Adipocyte (in vitro differentiated cells): ENCODE measurements at regions not wholly inside any gene's neighbourhood (a gene's known extent, or its start where the extent isn't known, plus 50 kb on each side); places are given as distances from the start of the nearest gene placed in this dataset.
"Not testable (repeated sequence)": the region's sequence is repeated elsewhere in the genome, so short reads cannot be mapped to it uniquely, and the experiment has no call there.

ENCODE experiments used
- DNase-seq: peaks from one replicate; pipeline ENCODE4 v3.0.0-alpha.2; 2015; ENCODE audit warnings: low read depth
- H3K27me3 ChIP-seq: replicated peaks from 2 replicates; pipeline ENCODE4 v1.7.0; 2013; ENCODE audit warnings: mild to moderate bottlenecking, low read length, moderate library complexity; ENCODE audit not compliant: control insufficient read depth, insufficient read depth
- H3K36me3 ChIP-seq: 2 replicates; pipeline ENCODE4 v1.7.0; 2013; ENCODE audit warnings: low read length, mild to moderate bottlenecking, moderate library complexity; ENCODE audit not compliant: control insufficient read depth, insufficient read depth, severe bottlenecking
- H3K4me1 ChIP-seq: 2 replicates; pipeline ENCODE4 v1.7.0; 2013; ENCODE audit warnings: mild to moderate bottlenecking, low read length, moderate library complexity; ENCODE audit not compliant: control insufficient read depth, insufficient read depth
- H3K4me3 ChIP-seq: 2 replicates; pipeline ENCODE4 v1.7.0; 2013; ENCODE audit warnings: mild to moderate bottlenecking, low read length, moderate library complexity
- H3K9ac ChIP-seq: 2 replicates; pipeline ENCODE4 v1.7.0; 2013; ENCODE audit warnings: mild to moderate bottlenecking, low read length, moderate library complexity
- H3K9me3 ChIP-seq: 2 replicates; pipeline ENCODE4 v1.7.0; 2013; ENCODE audit warnings: mild to moderate bottlenecking, low read length, moderate library complexity; ENCODE audit not compliant: control insufficient read depth

GRCh38 chr13:109990296-109990695 is 203.9 kb upstream of the IRS2 start:
- no peak for DNase-seq
- Histone ChIP-seq H3K9ac (no peak overlapping the region), H3K4me1 (peaks cover 7% of the 10 kb centered on the region), H3K9me3 (no peaks in the 10 kb centered on the region), H3K4me3 (no peak overlapping the region), H3K36me3 (no peaks in the 10 kb centered on the region), H3K27me3 (peaks cover 2% of the 10 kb centered on the region)

- H3K9me3 ChIP-seq = no peaks in the 10 kb centered on the region
- peak; percentile 62 for DNase-seq
Measured at GRCh38 chr13:109989686-109990085, 203.3 kb upstream of the IRS2 start.

DNA sequence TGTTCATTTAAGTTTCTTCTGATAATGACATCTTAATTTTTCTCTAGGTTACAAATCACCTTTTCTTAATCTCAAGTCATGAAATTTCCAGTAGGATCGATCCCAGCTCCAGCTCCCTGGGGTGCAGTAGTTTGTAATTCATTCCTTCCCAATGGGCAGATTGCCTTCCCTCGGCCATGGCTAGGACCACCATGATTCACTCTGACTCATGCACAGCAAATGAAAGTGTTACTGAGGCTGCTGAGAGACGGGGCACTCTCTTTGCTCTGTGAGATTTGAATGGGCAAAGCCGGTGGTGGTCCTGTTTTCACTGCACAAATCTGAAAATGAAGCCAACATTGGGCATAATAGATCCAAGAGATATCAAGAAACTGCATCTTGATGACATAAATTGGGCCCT is 202.8 kb upstream of the IRS2 start:
- H3K4me3 ChIP-seq = peak overlapping the region; percentile 42
- no peaks in the 10 kb centered on the region for H3K9me3 ChIP-seq
- H3K9ac ChIP-seq = no peak overlapping the region
- peaks cover 2% of the 10 kb centered on the region for H3K27me3 ChIP-seq
- H3K4me1 ChIP-seq = peaks cover 7% of the 10 kb centered on the region
- no peak for DNase-seq
- H3K36me3 ChIP-seq = no peaks in the 10 kb centered on the region

More at GRCh38 chr13:109989686-109990085, 203.3 kb upstream of the IRS2 start:
- Histone ChIP-seq H3K36me3 (no peaks in the 10 kb centered on the region), H3K4me1 (peaks cover 7% of the 10 kb centered on the region), H3K9ac (no peak overlapping the region), H3K4me3 (no peak overlapping the region), H3K27me3 (peaks cover 2% of the 10 kb centered on the region)

DNA sequence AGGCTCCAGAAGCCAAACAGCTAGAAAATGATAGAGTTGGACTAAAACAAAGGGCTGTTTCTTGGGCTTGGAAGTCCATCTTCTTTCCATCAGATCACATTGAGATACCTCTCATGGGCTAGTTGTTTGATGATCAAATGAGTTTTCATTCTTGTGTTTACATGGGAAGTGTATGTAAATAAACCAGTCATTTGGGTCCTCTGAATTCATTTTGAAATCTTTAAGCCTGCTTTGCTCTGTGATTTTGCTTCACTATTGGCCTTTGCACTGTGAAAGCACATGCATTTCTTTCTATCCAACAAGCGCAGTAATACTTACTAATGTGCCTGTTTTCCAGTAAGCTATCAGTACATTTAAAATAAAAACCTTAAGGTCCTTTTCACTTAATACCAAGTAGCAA is 200.5 kb upstream of the IRS2 start:
- H3K9ac ChIP-seq = no peak overlapping the region
- H3K4me1 ChIP-seq = peaks cover 7% of the 10 kb centered on the region
- no peak overlapping the region for H3K4me3 ChIP-seq
- DNase-seq = no peak
- no peaks in the 10 kb centered on the region for H3K27me3 ChIP-seq
- H3K9me3 ChIP-seq = no peaks in the 10 kb centered on the region
- no peaks in the 10 kb centered on the region for H3K36me3 ChIP-seq

DNA sequence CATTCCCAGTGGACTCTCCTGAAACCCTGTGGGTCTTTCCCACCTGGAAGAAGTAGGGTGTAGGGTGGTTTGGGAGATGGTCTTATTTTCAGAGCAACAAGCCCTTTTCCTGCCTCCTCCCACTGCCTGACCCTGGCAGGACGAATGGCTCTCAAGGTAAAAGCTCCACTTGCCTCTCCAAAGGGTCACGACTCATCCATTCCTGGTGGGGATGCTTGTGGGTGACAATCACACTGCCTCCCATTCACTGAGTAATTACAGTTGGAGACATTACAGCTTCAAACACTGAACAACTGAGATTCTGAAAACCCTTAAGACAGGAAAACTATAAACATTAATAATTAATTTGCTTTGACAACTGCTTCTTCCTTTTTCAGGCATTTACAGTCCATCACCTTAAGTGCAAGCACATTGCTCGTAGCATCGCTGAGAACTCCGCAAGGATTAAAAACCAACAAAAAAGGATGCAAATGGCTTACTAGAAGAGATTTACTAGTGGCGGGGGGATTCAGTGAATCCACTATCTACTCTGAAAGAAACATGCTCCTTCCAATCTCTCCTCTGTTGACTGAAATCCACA is 199.6 kb upstream of the IRS2 start:
- Histone ChIP-seq H3K27me3 (no peaks in the 10 kb centered on the region), H3K9me3 (no peaks in the 10 kb centered on the region), H3K4me3 (no peak overlapping the region), H3K36me3 (no peaks in the 10 kb centered on the region), H3K9ac (no peak overlapping the region), H3K4me1 (peaks cover 7% of the 10 kb centered on the region)
- no peak for DNase-seq

GRCh38 chr13:109983447-109983846 is 197.1 kb upstream of the IRS2 start:
- Histone ChIP-seq H3K27me3 (no peaks in the 10 kb centered on the region), H3K36me3 (no peaks in the 10 kb centered on the region), H3K9ac (no peak overlapping the region), H3K9me3 (no peaks in the 10 kb centered on the region), H3K4me3 (no peak overlapping the region), H3K4me1 (no peaks in the 10 kb centered on the region)
- DNase-seq = no peak

- Histone ChIP-seq H3K4me1 (no peaks in the 10 kb centered on the region), H3K27me3 (no peaks in the 10 kb centered on the region), H3K4me3 (no peak overlapping the region), H3K9me3 (no peaks in the 10 kb centered on the region), H3K9ac (no peak overlapping the region), H3K36me3 (no peaks in the 10 kb centered on the region)
- DNase-seq = no peak
Measured at GRCh38 chr13:109981000-109981399, 194.6 kb upstream of the IRS2 start.

DNA sequence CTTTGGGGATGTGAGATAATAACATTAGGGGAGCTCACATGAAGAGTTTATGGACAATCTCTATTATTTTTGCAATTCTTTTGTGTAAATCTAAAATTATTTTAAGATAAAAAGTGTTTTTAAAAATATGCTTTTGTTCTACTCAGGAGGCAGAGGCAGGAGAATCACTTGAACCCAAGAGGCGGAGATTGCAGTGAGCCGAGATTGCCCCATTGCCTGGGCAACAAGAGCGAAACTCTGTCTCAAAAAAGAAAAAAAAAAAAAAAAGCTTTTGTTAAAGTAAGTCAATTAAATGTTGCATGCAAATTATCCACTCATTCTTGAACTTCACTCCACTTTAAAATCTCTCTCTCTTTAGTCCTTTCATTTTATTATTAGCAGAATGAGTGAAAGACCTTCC is 193.3 kb upstream of the IRS2 start:
- DNase-seq, H3K4me1 ChIP-seq, H3K9me3 ChIP-seq, H3K36me3 ChIP-seq, H3K27me3 ChIP-seq, H3K9ac ChIP-seq, H3K4me3 ChIP-seq: not testable (repeated sequence)

- H3K9ac ChIP-seq = no peak overlapping the region
Measured at GRCh38 chr13:109979228-109979627, 192.8 kb upstream of the IRS2 start.

GRCh38 chr13:109977212-109977968 is 191.0 kb upstream of the IRS2 start:
- H3K9ac ChIP-seq = no peak overlapping the region
- no peaks in the 10 kb centered on the region for H3K4me1 ChIP-seq
- H3K27me3 ChIP-seq = peaks cover 6% of the 10 kb centered on the region
- H3K36me3 ChIP-seq = no peaks in the 10 kb centered on the region
- no peaks in the 10 kb centered on the region for H3K9me3 ChIP-seq
- no peak for DNase-seq
- H3K4me3 ChIP-seq = no peak overlapping the region

More at GRCh38 chr13:109979228-109979627, 192.8 kb upstream of the IRS2 start:
- Histone ChIP-seq H3K4me1 (no peaks in the 10 kb centered on the region), H3K36me3 (no peaks in the 10 kb centered on the region), H3K27me3 (no peaks in the 10 kb centered on the region), H3K9me3 (no peaks in the 10 kb centered on the region), H3K4me3 (no peak overlapping the region)
- DNase-seq = no peak

GRCh38 chr13:109976206-109976997 is 190.0 kb upstream of the IRS2 start:
- peaks cover 7% of the 10 kb centered on the region for H3K4me1 ChIP-seq
- H3K9me3 ChIP-seq = no peaks in the 10 kb centered on the region
- H3K9ac ChIP-seq = no peak overlapping the region
- H3K4me3 ChIP-seq = no peak overlapping the region
- DNase-seq = no peak
- H3K36me3 ChIP-seq = no peaks in the 10 kb centered on the region
- peaks cover 7% of the 10 kb centered on the region for H3K27me3 ChIP-seq
